Stomach smooth muscle (tissue), 2 donors: ENCODE measurements at regions not wholly inside any gene's neighbourhood (a gene's known extent, or its start where the extent isn't known, plus 50 kb on each side); places are given as distances from the start of the nearest gene placed in this dataset.

Experiments
- H3K27ac ChIP-seq: one replicate; pipeline ENCODE4 v1.7.0; 2013; ENCODE audit warnings: mild to moderate bottlenecking, low read length, inconsistent platforms
- H3K27me3 ChIP-seq, 2 donors: one replicate each; pipeline ENCODE4 v1.7.0; 2013; ENCODE audit warnings: low read length in 2 of 2; ENCODE audit not compliant: insufficient read depth in 2 of 2, control insufficient read depth in 1 of 2
- H3K36me3 ChIP-seq, 2 donors: one replicate each; pipeline ENCODE4 v1.7.0; 2013; ENCODE audit warnings: low read length in 2 of 2; ENCODE audit not compliant: control insufficient read depth in 2 of 2, insufficient read depth in 2 of 2
- H3K4me1 ChIP-seq: one replicate; pipeline ENCODE4 v1.7.0; 2013; ENCODE audit warnings: low read length; ENCODE audit not compliant: control insufficient read depth, insufficient read depth
- H3K4me3 ChIP-seq, 2 donors: one replicate each; pipeline ENCODE4 v1.7.0; 2013; ENCODE audit warnings: low read length in 2 of 2
- H3K9ac ChIP-seq, 2 donors: one replicate each; pipeline ENCODE4 v1.7.0; 2013; ENCODE audit warnings: low read length in 2 of 2, mild to moderate bottlenecking in 1 of 2
- H3K9me3 ChIP-seq, 2 donors: one replicate each; pipeline ENCODE4 v1.7.0; 2013; ENCODE audit warnings: low read length in 2 of 2; ENCODE audit not compliant: control insufficient read depth in 2 of 2
- donor health status: healthy.
- donor health status: Pancreatic carcinoma.

- Histone ChIP-seq H3K9ac (no peak overlapping the region), H3K27me3 (no peaks in the 10 kb centered on the region), H3K27ac (no peak overlapping the region), H3K4me3 (no peak overlapping the region), H3K4me1 (no peaks in the 10 kb centered on the region), H3K9me3 (peaks cover 0 to 4% of the 10 kb centered on the region in 2 donors), H3K36me3 (no peaks in the 10 kb centered on the region)
These were observed 665.7 kb upstream of the ARPP21 start for GRCh38 chr3:34973586-34973985.

DNA sequence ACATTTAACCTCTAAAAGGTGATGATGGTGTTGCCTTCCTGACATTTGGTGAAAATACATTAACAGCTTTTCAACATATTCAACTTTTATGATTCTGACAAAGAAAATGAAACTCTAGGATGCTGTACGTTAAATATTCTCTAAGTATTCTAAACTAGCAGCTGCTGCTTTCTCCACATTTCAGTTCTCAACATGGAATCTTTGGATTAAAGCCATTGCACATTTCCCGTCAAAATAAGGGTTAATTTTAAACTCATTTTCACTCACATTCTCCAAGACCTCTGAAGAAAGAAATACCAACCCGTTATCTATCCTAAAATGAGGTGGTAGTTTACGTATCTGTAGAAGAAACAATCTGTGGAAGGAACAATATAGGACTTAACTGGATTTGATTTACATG, 655.7 kb upstream of the ARPP21 start:
- H3K36me3 ChIP-seq, result no peaks in the 10 kb centered on the region

GRCh38 chr3:34988296-34988695, 651.0 kb upstream of the ARPP21 start:
- no peak overlapping the region for H3K27ac ChIP-seq

More for the DNA sequence above, 655.7 kb upstream of the ARPP21 start:
- Histone ChIP-seq H3K9ac (no peak overlapping the region), H3K27me3 (no peaks in the 10 kb centered on the region), H3K27ac (no peak overlapping the region), H3K4me1 (no peaks in the 10 kb centered on the region), H3K4me3 (no peak overlapping the region), H3K9me3 (no peaks in the 10 kb centered on the region)

GRCh38 chr3:34995796-34996430, 643.4 kb upstream of the ARPP21 start:
- Histone ChIP-seq H3K27ac (no peak overlapping the region), H3K4me3 (no peak overlapping the region), H3K36me3 (no peaks in the 10 kb centered on the region)

More at GRCh38 chr3:34988296-34988695, 651.0 kb upstream of the ARPP21 start:
- Histone ChIP-seq H3K4me3 (no peak overlapping the region), H3K9ac (no peak overlapping the region), H3K36me3 (no peaks in the 10 kb centered on the region), H3K4me1 (no peaks in the 10 kb centered on the region), H3K9me3 (no peaks in the 10 kb centered on the region), H3K27me3 (no peaks in the 10 kb centered on the region)

GRCh38 chr3:34998902-34999301, 640.4 kb upstream of the ARPP21 start:
- H3K9me3 ChIP-seq, result no peaks in the 10 kb centered on the region
- no peak overlapping the region for H3K9ac ChIP-seq
- no peaks in the 10 kb centered on the region for H3K27me3 ChIP-seq
- H3K4me3 ChIP-seq, result no peak overlapping the region
- no peak overlapping the region for H3K27ac ChIP-seq
- no peaks in the 10 kb centered on the region for H3K4me1 ChIP-seq
- no peaks in the 10 kb centered on the region for H3K36me3 ChIP-seq

More at GRCh38 chr3:34995796-34996430, 643.4 kb upstream of the ARPP21 start:
- Histone ChIP-seq H3K27me3 (no peaks in the 10 kb centered on the region), H3K4me1 (no peaks in the 10 kb centered on the region), H3K9me3 (no peaks in the 10 kb centered on the region), H3K9ac (no peak overlapping the region)

GRCh38 chr3:35012214-35012613, 627.1 kb upstream of the ARPP21 start:
- H3K27ac ChIP-seq, result no peak overlapping the region
- H3K9me3 ChIP-seq, result no peaks in the 10 kb centered on the region
- no peaks in the 10 kb centered on the region for H3K27me3 ChIP-seq
- H3K4me3 ChIP-seq, result no peak overlapping the region
- H3K36me3 ChIP-seq, result no peaks in the 10 kb centered on the region
- H3K9ac ChIP-seq, result no peak overlapping the region
- H3K4me1 ChIP-seq, result no peaks in the 10 kb centered on the region

GRCh38 chr3:35028157-35028556, 611.2 kb upstream of the ARPP21 start:
- Histone ChIP-seq H3K36me3 (no peaks in the 10 kb centered on the region), H3K27ac (no peak overlapping the region), H3K9ac (no peak overlapping the region), H3K4me3 (no peak overlapping the region), H3K27me3 (no peaks in the 10 kb centered on the region), H3K4me1 (no peaks in the 10 kb centered on the region), H3K9me3 (peaks cover 0 to 5% of the 10 kb centered on the region in 2 donors)

DNA sequence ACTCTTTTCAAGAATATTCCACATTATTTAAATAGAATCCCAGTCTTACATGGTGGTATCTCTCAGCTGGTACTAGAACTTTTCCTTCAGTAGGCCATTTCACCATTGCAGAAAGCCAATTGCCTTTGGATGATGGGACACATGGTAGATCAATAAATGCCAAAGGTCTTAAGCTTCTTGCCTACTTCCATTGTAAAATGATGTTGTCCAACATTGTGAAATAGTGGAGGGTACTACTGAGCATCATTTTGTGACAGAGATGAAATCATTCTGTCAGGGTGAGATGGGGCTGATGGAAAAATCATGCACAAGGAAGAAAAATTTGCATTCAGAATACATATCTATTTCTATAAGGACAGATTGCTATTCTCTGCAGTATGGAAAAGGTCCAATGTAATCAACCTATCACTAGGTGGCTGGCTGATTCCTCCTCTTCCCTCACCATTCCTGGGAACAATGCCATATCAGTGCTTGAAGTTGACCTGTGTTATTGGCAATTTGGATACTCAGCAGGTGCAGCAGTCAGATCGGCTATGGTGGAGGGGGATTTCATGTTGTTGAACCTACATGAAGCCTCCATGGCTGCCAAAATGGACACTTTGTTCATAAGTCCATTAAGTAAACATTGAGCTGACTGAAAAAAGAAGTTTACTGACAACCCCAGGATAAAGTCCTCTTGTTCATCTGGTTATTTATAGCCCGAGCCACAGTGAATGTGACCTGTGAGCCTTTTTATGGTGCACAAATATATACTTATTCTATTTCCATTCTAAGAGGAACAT, 596.9 kb upstream of the ARPP21 start:
- Histone ChIP-seq H3K36me3 (no peaks in the 10 kb centered on the region), H3K9me3 (no peaks in the 10 kb centered on the region), H3K9ac (no peak overlapping the region), H3K4me3 (no peak overlapping the region), H3K4me1 (no peaks in the 10 kb centered on the region), H3K27me3 (no peaks in the 10 kb centered on the region), H3K27ac (no peak overlapping the region)

GRCh38 chr3:35043040-35043439, 596.3 kb upstream of the ARPP21 start:
- H3K4me1 ChIP-seq, result no peaks in the 10 kb centered on the region
- no peak overlapping the region for H3K4me3 ChIP-seq
- no peaks in the 10 kb centered on the region for H3K27me3 ChIP-seq
- no peak overlapping the region for H3K27ac ChIP-seq
- H3K36me3 ChIP-seq, result no peaks in the 10 kb centered on the region
- no peaks in the 10 kb centered on the region for H3K9me3 ChIP-seq
- H3K9ac ChIP-seq, result no peak overlapping the region

DNA sequence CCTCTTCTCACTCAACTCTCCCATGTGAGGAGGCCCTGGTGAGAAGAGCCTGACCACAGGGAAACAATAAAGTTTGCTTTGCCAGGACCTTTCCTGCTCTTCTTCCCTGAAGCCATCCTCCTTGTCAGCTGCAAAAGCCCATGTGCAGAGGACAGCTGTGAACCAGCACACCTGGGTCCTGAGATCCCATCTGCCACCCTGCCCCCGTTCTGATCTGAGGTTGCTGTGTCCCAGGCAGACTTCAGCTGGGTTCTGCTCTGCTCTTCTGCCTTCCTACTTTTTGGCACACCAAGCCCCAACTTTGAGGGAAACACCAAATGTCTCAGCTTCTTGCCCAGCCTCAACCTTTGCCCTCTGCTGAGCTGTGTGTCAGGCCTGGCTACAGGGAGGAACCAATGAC, 595.1 kb upstream of the ARPP21 start:
- no peak overlapping the region for H3K4me3 ChIP-seq
- H3K9ac ChIP-seq, result no peak overlapping the region
- H3K27ac ChIP-seq, result no peak overlapping the region
- no peaks in the 10 kb centered on the region for H3K36me3 ChIP-seq
- no peaks in the 10 kb centered on the region for H3K27me3 ChIP-seq
- H3K4me1 ChIP-seq, result no peaks in the 10 kb centered on the region
- H3K9me3 ChIP-seq, result no peaks in the 10 kb centered on the region

- H3K27ac ChIP-seq, result no peak overlapping the region
- H3K4me3 ChIP-seq, result no peak overlapping the region
- no peaks in the 10 kb centered on the region for H3K27me3 ChIP-seq
- H3K36me3 ChIP-seq, result no peaks in the 10 kb centered on the region
- H3K4me1 ChIP-seq, result no peaks in the 10 kb centered on the region
- no peak overlapping the region for H3K9ac ChIP-seq
- no peaks in the 10 kb centered on the region for H3K9me3 ChIP-seq
These were observed 594.2 kb upstream of the ARPP21 start for GRCh38 chr3:35045118-35045517.
